ENCODE measurements at regions not wholly inside any gene's neighbourhood (a gene's known extent, or its start where the extent isn't known, plus 50 kb on each side); places are given as distances from the start of the nearest gene placed in this dataset.

- H3K4me3 ChIP-seq (ENCODE audit: low read length), result no peak overlapping the region
- H3K27me3 ChIP-seq (ENCODE audit: insufficient read depth, low read length), result no peaks in the 10 kb centered on the region
- no peaks in the 10 kb centered on the region for H3K4me1 ChIP-seq (ENCODE audit: insufficient read depth, low read length)
- no peak overlapping the region for H3K9ac ChIP-seq (ENCODE audit: low read depth, low read length)
- no peaks in the 10 kb centered on the region for H3K9me3 ChIP-seq (ENCODE audit: insufficient read depth, low read depth, low read length)
- H3K27ac ChIP-seq (ENCODE audit: low read length), result no peak overlapping the region
- no peaks in the 10 kb centered on the region for H3K36me3 ChIP-seq (ENCODE audit: insufficient read depth, low read depth, low read length)
Measured at GRCh38 chr6:135739288-135739687, 112.2 kb upstream of the PDE7B start.

DNA sequence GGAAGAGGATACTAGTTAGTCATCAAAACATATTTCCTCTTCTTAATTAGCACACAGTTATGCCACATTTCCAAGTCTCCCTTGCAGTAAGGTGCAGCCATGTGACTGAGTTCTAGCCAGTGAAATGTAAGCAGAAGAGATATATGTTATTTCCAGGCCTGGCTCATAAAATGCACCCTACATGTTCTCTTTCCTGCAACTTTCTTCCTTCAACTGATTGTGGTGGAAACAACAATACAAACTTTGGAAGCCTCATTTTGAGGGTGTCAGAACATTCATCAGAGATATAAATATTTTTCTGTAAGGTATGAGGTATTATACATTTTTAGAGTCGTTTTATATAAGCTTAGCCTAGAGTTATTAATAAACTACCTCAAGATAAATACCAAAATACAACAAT is 110.9 kb upstream of the PDE7B start:
- Histone ChIP-seq H3K4me1 (ENCODE audit: insufficient read depth, low read length) (no peaks in the 10 kb centered on the region), H3K36me3 (ENCODE audit: insufficient read depth, low read depth, low read length) (no peaks in the 10 kb centered on the region), H3K27ac (ENCODE audit: low read length) (no peak overlapping the region), H3K9ac (ENCODE audit: low read depth, low read length) (no peak overlapping the region), H3K9me3 (ENCODE audit: insufficient read depth, low read depth, low read length) (no peaks in the 10 kb centered on the region), H3K27me3 (ENCODE audit: insufficient read depth, low read length) (no peaks in the 10 kb centered on the region), H3K4me3 (ENCODE audit: low read length) (no peak overlapping the region)

DNA sequence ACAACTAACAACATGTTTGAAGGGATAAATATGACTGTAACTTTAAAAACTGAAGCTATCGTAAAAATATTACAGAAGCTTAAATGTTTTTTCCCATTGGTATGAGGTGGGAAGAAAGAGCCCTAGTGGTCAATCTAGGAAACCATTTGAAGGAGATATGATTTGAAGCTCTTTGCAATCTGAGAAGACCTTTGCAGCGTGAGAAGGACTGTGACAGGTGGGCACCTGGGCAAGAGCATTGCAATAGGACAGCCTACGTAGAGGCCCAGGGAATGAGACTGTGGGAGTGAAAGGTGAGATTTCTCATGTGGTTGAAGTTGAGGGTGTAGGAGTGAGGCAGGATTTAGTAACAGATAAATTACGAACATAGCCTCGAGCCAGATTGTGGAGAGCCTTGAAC is 108.0 kb upstream of the PDE7B start:
- Histone ChIP-seq H3K4me3 (ENCODE audit: low read length) (no peak overlapping the region), H3K36me3 (ENCODE audit: insufficient read depth, low read depth, low read length) (no peaks in the 10 kb centered on the region), H3K27ac (ENCODE audit: low read length) (no peak overlapping the region), H3K9ac (ENCODE audit: low read depth, low read length) (no peak overlapping the region), H3K27me3 (ENCODE audit: insufficient read depth, low read length) (no peaks in the 10 kb centered on the region), H3K9me3 (ENCODE audit: insufficient read depth, low read depth, low read length) (no peaks in the 10 kb centered on the region), H3K4me1 (ENCODE audit: insufficient read depth, low read length) (no peaks in the 10 kb centered on the region)

GRCh38 chr6:135748189-135748588 is 103.3 kb upstream of the PDE7B start:
- no peak overlapping the region for H3K4me3 ChIP-seq (ENCODE audit: low read length)
- no peaks in the 10 kb centered on the region for H3K36me3 ChIP-seq (ENCODE audit: insufficient read depth, low read depth, low read length)
- H3K9me3 ChIP-seq (ENCODE audit: insufficient read depth, low read depth, low read length), result no peaks in the 10 kb centered on the region
- no peak overlapping the region for H3K9ac ChIP-seq (ENCODE audit: low read depth, low read length)
- no peaks in the 10 kb centered on the region for H3K27me3 ChIP-seq (ENCODE audit: insufficient read depth, low read length)
- no peak overlapping the region for H3K27ac ChIP-seq (ENCODE audit: low read length)
- no peaks in the 10 kb centered on the region for H3K4me1 ChIP-seq (ENCODE audit: insufficient read depth, low read length)

DNA sequence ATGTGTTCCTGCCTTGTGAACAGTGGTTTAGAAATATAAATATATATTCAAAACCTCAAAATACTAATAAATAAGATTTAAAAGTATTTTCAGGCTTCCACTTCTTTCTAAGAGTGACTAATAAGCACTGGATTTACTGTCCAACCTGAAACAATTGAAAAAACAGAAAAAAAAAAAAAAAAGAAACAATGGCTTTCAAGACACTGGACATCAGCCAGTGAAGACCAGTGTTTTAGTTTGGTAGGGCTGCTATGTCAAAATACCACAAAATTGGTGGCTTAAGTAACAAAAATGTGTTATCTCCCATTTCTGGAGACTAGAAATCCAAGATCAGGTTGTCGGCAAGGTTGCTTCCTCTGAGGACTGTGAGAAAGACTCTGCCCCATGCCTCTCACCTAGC is 101.4 kb upstream of the PDE7B start:
- Histone ChIP-seq H3K4me3 (ENCODE audit: low read length) (no peak overlapping the region), H3K4me1 (ENCODE audit: insufficient read depth, low read length) (no peaks in the 10 kb centered on the region), H3K36me3 (ENCODE audit: insufficient read depth, low read depth, low read length) (no peaks in the 10 kb centered on the region), H3K9me3 (ENCODE audit: insufficient read depth, low read depth, low read length) (no peaks in the 10 kb centered on the region), H3K27ac (ENCODE audit: low read length) (no peak overlapping the region), H3K27me3 (ENCODE audit: insufficient read depth, low read length) (no peaks in the 10 kb centered on the region), H3K9ac (ENCODE audit: low read depth, low read length) (no peak overlapping the region)

DNA sequence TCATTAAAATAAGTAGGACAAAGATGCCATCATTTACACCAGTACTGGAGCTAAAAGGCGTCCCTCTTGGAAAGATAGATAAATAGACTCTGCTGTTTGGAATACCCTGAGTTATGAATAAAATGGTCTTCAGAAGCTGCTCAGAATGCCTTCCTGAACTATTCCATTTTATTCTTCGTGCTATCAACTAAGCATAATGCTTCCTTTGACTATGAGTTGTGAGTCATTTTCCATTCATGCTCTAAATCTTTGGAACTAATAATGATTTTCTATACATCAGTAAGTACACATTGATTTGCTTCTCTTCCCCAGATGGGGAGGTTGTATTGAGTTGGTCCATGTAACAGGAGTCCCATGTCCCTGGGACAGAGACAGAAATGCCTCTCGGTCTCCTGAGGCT is 98.3 kb upstream of the PDE7B start:
- Histone ChIP-seq H3K4me1 (ENCODE audit: insufficient read depth, low read length) (no peaks in the 10 kb centered on the region), H3K36me3 (ENCODE audit: insufficient read depth, low read depth, low read length) (no peaks in the 10 kb centered on the region), H3K27ac (ENCODE audit: low read length) (no peak overlapping the region), H3K9me3 (ENCODE audit: insufficient read depth, low read depth, low read length) (no peaks in the 10 kb centered on the region), H3K9ac (ENCODE audit: low read depth, low read length) (no peak overlapping the region), H3K4me3 (ENCODE audit: low read length) (no peak overlapping the region), H3K27me3 (ENCODE audit: insufficient read depth, low read length) (no peaks in the 10 kb centered on the region)

- H3K4me3 ChIP-seq (ENCODE audit: low read length), result no peak overlapping the region
- H3K36me3 ChIP-seq (ENCODE audit: insufficient read depth, low read depth, low read length), result no peaks in the 10 kb centered on the region
- no peak overlapping the region for H3K9ac ChIP-seq (ENCODE audit: low read depth, low read length)
- H3K4me1 ChIP-seq (ENCODE audit: insufficient read depth, low read length), result no peaks in the 10 kb centered on the region
- no peak overlapping the region for H3K27ac ChIP-seq (ENCODE audit: low read length)
- no peaks in the 10 kb centered on the region for H3K27me3 ChIP-seq (ENCODE audit: insufficient read depth, low read length)
- H3K9me3 ChIP-seq (ENCODE audit: insufficient read depth, low read depth, low read length), result no peaks in the 10 kb centered on the region
Measured at GRCh38 chr6:135759831-135760230, 91.7 kb upstream of the PDE7B start.

- Histone ChIP-seq H3K36me3 (ENCODE audit: insufficient read depth, low read depth, low read length) (no peaks in the 10 kb centered on the region), H3K4me1 (ENCODE audit: insufficient read depth, low read length) (no peaks in the 10 kb centered on the region), H3K27me3 (ENCODE audit: insufficient read depth, low read length) (no peaks in the 10 kb centered on the region), H3K4me3 (ENCODE audit: low read length) (no peak overlapping the region), H3K9me3 (ENCODE audit: insufficient read depth, low read depth, low read length) (no peaks in the 10 kb centered on the region), H3K27ac (ENCODE audit: low read length) (no peak overlapping the region), H3K9ac (ENCODE audit: low read depth, low read length) (no peak overlapping the region)
Measured at GRCh38 chr6:135774006-135774405, 77.5 kb upstream of the PDE7B start.

GRCh38 chr6:135779213-135779612 is 72.3 kb upstream of the PDE7B start:
- H3K4me1 ChIP-seq (ENCODE audit: insufficient read depth, low read length), result no peaks in the 10 kb centered on the region
- no peaks in the 10 kb centered on the region for H3K27me3 ChIP-seq (ENCODE audit: insufficient read depth, low read length)
- H3K27ac ChIP-seq (ENCODE audit: low read length), result no peak overlapping the region
- no peaks in the 10 kb centered on the region for H3K9me3 ChIP-seq (ENCODE audit: insufficient read depth, low read depth, low read length)
- no peak overlapping the region for H3K4me3 ChIP-seq (ENCODE audit: low read length)
- no peak overlapping the region for H3K9ac ChIP-seq (ENCODE audit: low read depth, low read length)
- no peaks in the 10 kb centered on the region for H3K36me3 ChIP-seq (ENCODE audit: insufficient read depth, low read depth, low read length)

- no peaks in the 10 kb centered on the region for H3K36me3 ChIP-seq (ENCODE audit: insufficient read depth, low read depth, low read length)
- no peaks in the 10 kb centered on the region for H3K9me3 ChIP-seq (ENCODE audit: insufficient read depth, low read depth, low read length)
Measured at GRCh38 chr6:135780326-135780725, 71.2 kb upstream of the PDE7B start.

DNA sequence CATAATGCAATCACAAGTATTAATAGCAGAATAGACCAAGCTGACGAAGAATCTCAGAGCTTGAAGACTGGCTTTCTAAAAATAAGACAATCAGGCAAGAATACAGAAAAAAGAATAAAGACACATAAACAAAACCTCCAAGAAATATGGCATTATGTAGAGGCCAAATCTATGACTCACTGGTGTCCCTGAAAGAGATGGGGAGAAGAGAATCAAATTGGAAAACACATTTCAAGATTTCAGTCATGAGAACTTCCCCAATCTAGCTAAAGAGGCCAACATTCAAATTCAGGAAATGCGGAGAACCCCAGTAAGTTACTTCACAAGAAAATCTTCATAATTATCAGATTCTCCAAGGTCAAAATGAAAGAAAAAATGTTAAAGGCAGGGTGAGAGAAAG is 69.0 kb upstream of the PDE7B start:
- Histone ChIP-seq H3K9ac (ENCODE audit: low read depth, low read length) (no peak overlapping the region), H3K27me3 (ENCODE audit: insufficient read depth, low read length) (no peaks in the 10 kb centered on the region), H3K4me3 (ENCODE audit: low read length) (no peak overlapping the region), H3K9me3 (ENCODE audit: insufficient read depth, low read depth, low read length) (no peaks in the 10 kb centered on the region), H3K27ac (ENCODE audit: low read length) (no peak overlapping the region), H3K4me1 (ENCODE audit: insufficient read depth, low read length) (no peaks in the 10 kb centered on the region), H3K36me3 (ENCODE audit: insufficient read depth, low read depth, low read length) (no peaks in the 10 kb centered on the region)

More at GRCh38 chr6:135780326-135780725, 71.2 kb upstream of the PDE7B start:
- Histone ChIP-seq H3K27me3 (ENCODE audit: insufficient read depth, low read length) (no peaks in the 10 kb centered on the region), H3K27ac (ENCODE audit: low read length) (no peak overlapping the region), H3K9ac (ENCODE audit: low read depth, low read length) (no peak overlapping the region), H3K4me1 (ENCODE audit: insufficient read depth, low read length) (no peaks in the 10 kb centered on the region), H3K4me3 (ENCODE audit: low read length) (no peak overlapping the region)

DNA sequence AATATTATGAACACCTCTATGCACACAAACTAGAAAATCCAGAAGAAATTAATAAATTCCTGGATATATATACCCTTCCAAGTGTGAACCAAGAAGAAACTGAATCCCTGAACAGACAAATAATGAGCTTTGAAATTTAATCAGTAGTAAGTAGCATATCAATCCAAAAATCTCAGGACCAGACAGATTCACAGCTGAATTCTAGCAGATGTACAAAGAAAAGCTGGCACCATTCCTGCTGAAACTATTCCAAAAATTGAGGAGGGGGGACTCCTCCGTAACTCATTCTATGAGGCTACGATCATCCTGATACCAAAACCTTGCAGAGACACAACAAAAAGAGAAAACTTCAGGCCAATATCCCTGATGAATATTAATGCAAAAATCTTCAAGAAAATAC is 67.0 kb upstream of the PDE7B start:
- no peak overlapping the region for H3K4me3 ChIP-seq (ENCODE audit: low read length)
- H3K36me3 ChIP-seq (ENCODE audit: insufficient read depth, low read depth, low read length), result no peaks in the 10 kb centered on the region
- no peaks in the 10 kb centered on the region for H3K9me3 ChIP-seq (ENCODE audit: insufficient read depth, low read depth, low read length)
- H3K27ac ChIP-seq (ENCODE audit: low read length), result no peak overlapping the region
- H3K27me3 ChIP-seq (ENCODE audit: insufficient read depth, low read length), result no peaks in the 10 kb centered on the region
- H3K4me1 ChIP-seq (ENCODE audit: insufficient read depth, low read length), result no peaks in the 10 kb centered on the region
- H3K9ac ChIP-seq (ENCODE audit: low read depth, low read length), result no peak overlapping the region

All from iPS-20b (cell line).